HepG2 (cell line): ENCODE measurements at regions not wholly inside any gene's neighbourhood (a gene's known extent, or its start where the extent isn't known, plus 50 kb on each side); places are given as distances from the start of the nearest gene placed in this dataset.

Experiments used
- ATAC-seq: fragments of 200-7000 bp; cut with Tn5 transposase; 3 replicates; pipeline ENCODE4 v1.9.1; 2020; ENCODE audit warnings: mild to moderate bottlenecking, moderate library complexity
- BruUV-seq: library from RNA; stranded (reverse); fragments of 400-500 nt; replicated peaks from 2 replicates; lab custom pipeline; 2021; lab: Mats Ljungman, UMichigan
- CTCF ChIA-PET: fragments of 300-600 bp; formaldehyde crosslinking; extraction: SDS; loops from one replicate; lab custom pipeline; 2021; ENCODE audit warnings: low total read pairs, inconsistent platforms, low intra/inter-chr PET ratio; lab: Yijun Ruan, JAX
- POLR2A ChIA-PET: fragments of 350-600 bp; sonication (Branson Sonifier 250); formaldehyde crosslinking; loops from one replicate; lab custom pipeline; 2020; ENCODE audit warnings: antibody characterized with exemption, inconsistent platforms; lab: Yijun Ruan, JAX
- DNase-seq: peaks from one replicate; pipeline ENCODE4 v3.0.0-alpha.2; 2015; ENCODE audit warnings: low spot score
- FAIRE-seq: peaks from 3 replicates; lab custom pipeline; 2011; peaks lifted over from hg19 to GRCh38; lab: Jason Lieb, UNC
- H2AFZ ChIP-seq: one replicate; pipeline ENCODE4 v1.6.1; 2011; ENCODE audit warnings: low read length, inconsistent platforms
- H3K27ac ChIP-seq: fragments of 300-600 bp; 3 replicates; pipeline ENCODE4 v1.8.0; 2011; ENCODE audit warnings: mixed run types, mild to moderate bottlenecking, mixed read lengths, low read length, inconsistent platforms; ENCODE audit not compliant: insufficient read depth; ENCODE audit errors: extremely low read length
- H3K27me3 ChIP-seq, 2 experiments: fragments of 200-600 bp in 1 of 2; 2 replicates in 1 of 2; 3 replicates in 1 of 2; pipeline versions ENCODE4 v1.6.0 to v1.8.0; 2011; ENCODE audit warnings: low read length in 2 of 2, mild to moderate bottlenecking in 2 of 2, moderate library complexity in 2 of 2, inconsistent platforms in 1 of 2; ENCODE audit not compliant: insufficient read depth in 2 of 2, control insufficient read depth in 1 of 2
- H3K36me3 ChIP-seq, 2 experiments: fragments of 200-600 bp in 1 of 2; replicated peaks in 1 of 2; 2 replicates in 1 of 2; 3 replicates in 1 of 2; pipeline versions ENCODE4 v1.5.1 to v1.8.0; 2011; ENCODE audit warnings: low read length in 2 of 2, inconsistent platforms in 1 of 2; ENCODE audit not compliant: insufficient read depth in 2 of 2, control insufficient read depth in 1 of 2
- H3K4me1 ChIP-seq: 2 replicates; pipeline ENCODE4 v1.5.1; 2012; ENCODE audit warnings: low read length, inconsistent platforms; ENCODE audit not compliant: insufficient read depth
- H3K4me2 ChIP-seq: 2 replicates; pipeline ENCODE4 v1.6.0; 2011; ENCODE audit warnings: low read depth, low read length, inconsistent platforms
- H3K4me3 ChIP-seq, 3 experiments: fragments of 200-600 bp in 1 of 3; sonication (generic), shearing (Covaris generic) in 1 of 3; replicated peaks in 1 of 3; 2 replicates each; pipeline ENCODE4 v1.5.1; 2011 to 2016; ENCODE audit warnings: low read length in 3 of 3, inconsistent platforms in 2 of 3, low read depth in 2 of 3, mild to moderate bottlenecking in 2 of 3, control low read depth in 1 of 3, mixed read lengths in 1 of 3; ENCODE audit not compliant: insufficient read depth in 1 of 3
- H3K79me2 ChIP-seq: one replicate; pipeline ENCODE4 v1.6.1; 2011; ENCODE audit warnings: low read length, inconsistent platforms; ENCODE audit not compliant: insufficient read depth
- H3K9ac ChIP-seq: 2 replicates; pipeline ENCODE4 v1.6.0; 2011; ENCODE audit warnings: mild to moderate bottlenecking, low read depth, low read length, inconsistent platforms; ENCODE audit not compliant: insufficient read depth
- H3K9me3 ChIP-seq: 2 replicates; pipeline ENCODE4 v1.5.1; 2012; ENCODE audit warnings: mild to moderate bottlenecking, low read length
- H4K20me1 ChIP-seq: 2 replicates; pipeline ENCODE4 v1.6.0; 2011; ENCODE audit warnings: inconsistent platforms, mild to moderate bottlenecking, low read length, moderate library complexity; ENCODE audit not compliant: insufficient read depth
- EP300 ChIP-seq, 3 experiments: sonication (generic) in 1 of 3; formaldehyde crosslinking in 1 of 3; IDR thresholded peaks; 2 replicates each; pipeline versions ENCODE4 v1.5.1 to v1.6.1; 2011 to 2020; ENCODE audit warnings: low read depth in 2 of 3, low read length in 2 of 3, borderline replicate concordance in 1 of 3, improper control_type of control experiment in 1 of 3, mild to moderate bottlenecking in 1 of 3, missing genetic modification reagents in 1 of 3, moderate library complexity in 1 of 3
- JDP2 ChIP-seq: sonication (generic); formaldehyde crosslinking; IDR thresholded peaks from 2 replicates; pipeline ENCODE4 v1.8.1; 2022; ENCODE audit warnings: missing genetic modification reagents, borderline replicate concordance
- KMT2A ChIP-seq: sonication (generic); formaldehyde crosslinking; IDR thresholded peaks from 2 replicates; pipeline ENCODE4 v1.4.0; 2020; ENCODE audit warnings: missing genetic modification reagents
- KMT2B ChIP-seq: IDR thresholded peaks from 2 replicates; pipeline ENCODE4 v1.6.1; 2016; ENCODE audit warnings: missing genetic modification reagents, missing compliant biosample characterization
- PHB2 ChIP-seq: fragments of 450-650 bp; IDR thresholded peaks from 2 replicates; pipeline ENCODE4 v1.6.1; 2018; ENCODE audit not compliant: partially characterized antibody
- SP140L ChIP-seq: sonication (generic); formaldehyde crosslinking; IDR thresholded peaks from 2 replicates; pipeline ENCODE4 v1.4.0; 2020; ENCODE audit warnings: missing genetic modification reagents, borderline replicate concordance
- U2AF2 ChIP-seq: fragments of 200-400 bp; formaldehyde crosslinking; IDR thresholded peaks from 2 replicates; pipeline ENCODE4 v1.6.1; 2017; ENCODE audit warnings: low read depth, mild to moderate bottlenecking, low read length
- ZNF30 ChIP-seq: sonication (generic); formaldehyde crosslinking; IDR thresholded peaks from 2 replicates; pipeline ENCODE4 v1.5.0; 2020; ENCODE audit warnings: mild to moderate bottlenecking, missing genetic modification reagents
- ZNF562 ChIP-seq: sonication (generic); formaldehyde crosslinking; IDR thresholded peaks from 2 replicates; pipeline ENCODE4 v1.8.0; 2022; ENCODE audit warnings: missing genetic modification reagents, borderline replicate concordance
- ZNF605 ChIP-seq: sonication (generic); formaldehyde crosslinking; IDR thresholded peaks from 2 replicates; pipeline ENCODE4 v1.8.0; 2022; ENCODE audit warnings: mild to moderate bottlenecking, missing genetic modification reagents
- ZNF619 ChIP-seq: sonication (generic); formaldehyde crosslinking; IDR thresholded peaks from 2 replicates; pipeline ENCODE4 v1.4.0; 2020; ENCODE audit warnings: mild to moderate bottlenecking, missing genetic modification reagents
- WGBS: methylation state at CpG from one replicate; pipeline ENCODE4 v1.1.6; 2017; ENCODE audit warnings: low lambda C conversion rate; 5-methylcytosine and 5-hydroxymethylcytosine counted together
- in situ Hi-C: cut with HindIII; loops from 2 replicates; pipeline ENCODE4 v1.10.0; 2017; ENCODE audit warnings: low pct_unique_long_range_greater_than_20kb; ENCODE audit not compliant: extremely low pct_ligation_motif_present
- intact Hi-C: fragments of 100-400 bp; cut with micrococcal nuclease; formaldehyde crosslinking; loops from one replicate; pipeline ENCODE4 v1.10.0; 2022; ENCODE audit not compliant: unreplicated experiment
- TF ChIP-seq, protein P1 (sequence below): sonication (generic); formaldehyde crosslinking; IDR thresholded peaks from 2 replicates; pipeline ENCODE4 v1.5.1; 2020; ENCODE audit warnings: missing genetic modification reagents, mild to moderate bottlenecking, borderline replicate concordance
- TF ChIP-seq, protein P2 (sequence below): sonication (generic); formaldehyde crosslinking; IDR thresholded peaks from 2 replicates; pipeline ENCODE4 v1.4.0; 2020; ENCODE audit warnings: missing genetic modification reagents
- TF ChIP-seq, protein P3 (sequence below): sonication (generic); formaldehyde crosslinking; IDR thresholded peaks from 2 replicates; pipeline ENCODE4 v1.4.0; 2020; ENCODE audit warnings: missing genetic modification reagents, low read depth, mild to moderate bottlenecking, borderline replicate concordance
- TF ChIP-seq, protein P4 (sequence below): sonication (generic); formaldehyde crosslinking; IDR thresholded peaks from 2 replicates; pipeline ENCODE4 v1.4.0; 2020; ENCODE audit warnings: mild to moderate bottlenecking, missing genetic modification reagents

DNA sequence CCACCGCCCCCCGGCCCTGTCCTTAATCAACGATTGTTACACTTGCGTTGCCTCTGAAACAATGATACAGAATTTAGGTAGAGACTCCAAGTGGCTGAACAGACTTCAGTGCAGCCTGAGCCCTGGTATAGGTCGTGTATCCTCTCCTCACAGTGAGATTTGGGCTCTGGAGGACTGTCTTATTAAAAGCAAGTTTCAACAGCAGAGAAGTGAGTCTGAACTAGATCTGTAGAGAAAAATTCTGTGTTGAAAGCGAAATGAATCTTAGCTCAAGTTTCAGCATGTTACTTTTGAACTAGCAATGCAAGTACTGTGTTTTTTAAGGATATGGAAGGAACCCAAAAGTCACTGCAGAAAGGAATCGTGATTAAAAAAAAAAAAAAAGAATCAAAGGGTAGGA is 103.1 kb downstream of the HOXA1 start (continued):
- TF ChIP-seq, protein P1, sequence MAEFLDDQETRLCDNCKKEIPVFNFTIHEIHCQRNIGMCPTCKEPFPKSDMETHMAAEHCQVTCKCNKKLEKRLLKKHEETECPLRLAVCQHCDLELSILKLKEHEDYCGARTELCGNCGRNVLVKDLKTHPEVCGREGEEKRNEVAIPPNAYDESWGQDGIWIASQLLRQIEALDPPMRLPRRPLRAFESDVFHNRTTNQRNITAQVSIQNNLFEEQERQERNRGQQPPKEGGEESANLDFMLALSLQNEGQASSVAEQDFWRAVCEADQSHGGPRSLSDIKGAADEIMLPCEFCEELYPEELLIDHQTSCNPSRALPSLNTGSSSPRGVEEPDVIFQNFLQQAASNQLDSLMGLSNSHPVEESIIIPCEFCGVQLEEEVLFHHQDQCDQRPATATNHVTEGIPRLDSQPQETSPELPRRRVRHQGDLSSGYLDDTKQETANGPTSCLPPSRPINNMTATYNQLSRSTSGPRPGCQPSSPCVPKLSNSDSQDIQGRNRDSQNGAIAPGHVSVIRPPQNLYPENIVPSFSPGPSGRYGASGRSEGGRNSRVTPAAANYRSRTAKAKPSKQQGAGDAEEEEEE (CRISPR knock-in tag), result no peak
- no peak for TF ChIP-seq ZNF30 (CRISPR knock-in tag)
- TF ChIP-seq, protein P2, sequence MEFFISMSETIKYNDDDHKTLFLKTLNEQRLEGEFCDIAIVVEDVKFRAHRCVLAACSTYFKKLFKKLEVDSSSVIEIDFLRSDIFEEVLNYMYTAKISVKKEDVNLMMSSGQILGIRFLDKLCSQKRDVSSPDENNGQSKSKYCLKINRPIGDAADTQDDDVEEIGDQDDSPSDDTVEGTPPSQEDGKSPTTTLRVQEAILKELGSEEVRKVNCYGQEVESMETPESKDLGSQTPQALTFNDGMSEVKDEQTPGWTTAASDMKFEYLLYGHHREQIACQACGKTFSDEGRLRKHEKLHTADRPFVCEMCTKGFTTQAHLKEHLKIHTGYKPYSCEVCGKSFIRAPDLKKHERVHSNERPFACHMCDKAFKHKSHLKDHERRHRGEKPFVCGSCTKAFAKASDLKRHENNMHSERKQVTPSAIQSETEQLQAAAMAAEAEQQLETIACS (CRISPR knock-in tag), result no peak
- TF ChIP-seq KMT2A, result no peak

DNA sequence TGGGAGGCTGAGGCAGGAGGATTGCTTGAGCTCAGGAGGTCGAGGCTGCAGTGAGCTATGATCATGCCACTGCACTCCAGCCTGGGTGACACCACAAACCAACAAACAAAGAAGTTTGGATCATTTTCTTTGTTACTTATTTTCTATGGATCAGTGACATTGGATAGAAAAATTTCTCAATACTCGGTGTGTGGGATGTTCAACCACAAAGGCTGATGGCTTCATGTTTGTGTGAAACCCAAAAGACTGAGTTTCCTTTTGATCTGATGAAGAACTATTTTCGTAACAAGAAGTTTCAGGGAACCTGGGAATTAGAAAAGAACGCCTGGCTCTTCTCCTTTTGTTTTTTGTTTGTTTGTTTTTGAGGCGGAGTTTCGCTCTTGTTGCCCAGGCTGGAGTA is 104.0 kb downstream of the HOXA1 start:
- ChIA-PET CTCF (no interaction called here), POLR2A (no interaction called here)
- no peak overlapping the region for H3K9ac ChIP-seq
- no peak for ATAC-seq
- H3K4me1 ChIP-seq, result peaks cover 8% of the 10 kb centered on the region
- 47% methylated on average over 6 of the region's 6 CpGs for WGBS
- no peak overlapping the region for H3K4me2 ChIP-seq
- intact Hi-C loops (no loop called here), in situ Hi-C loops (no loop called here)
- H2AFZ ChIP-seq, result no peak overlapping the region
- H3K36me3 ChIP-seq, result no peaks in the 10 kb centered on the region
- no peak overlapping the region for H3K27ac ChIP-seq
- no TSS peak for BruUV-seq
- H3K27me3 ChIP-seq, result no peaks in the 10 kb centered on the region; a peak in 1 of 5 replicates
- no peak for FAIRE-seq
- no peaks in the 10 kb centered on the region for H3K9me3 ChIP-seq
- DNase-seq, result no peak
- H3K4me3 ChIP-seq, result no peak overlapping the region
- H3K79me2 ChIP-seq, result no peaks in the 10 kb centered on the region
- no peaks in the 10 kb centered on the region for H4K20me1 ChIP-seq
- TF ChIP-seq EP300 (IDR thresholded peaks at IDR 0.05; ENCODE audit: low read depth in 2 of 2, low read length in 2 of 2) (no peak), EP300 (CRISPR knock-in tag; IDR thresholded peaks at IDR 0.05; ENCODE audit: borderline replicate concordance) (no peak), U2AF2 (no peak), SP140L (CRISPR knock-in tag) (no peak), ZNF619 (CRISPR knock-in tag) (no peak), ZNF562 (CRISPR knock-in tag) (no peak), JDP2 (CRISPR knock-in tag) (no peak), ZNF605 (CRISPR knock-in tag) (no peak), KMT2B (CRISPR knock-in tag) (no peak), PHB2 (no peak)
- TF ChIP-seq, protein P3, sequence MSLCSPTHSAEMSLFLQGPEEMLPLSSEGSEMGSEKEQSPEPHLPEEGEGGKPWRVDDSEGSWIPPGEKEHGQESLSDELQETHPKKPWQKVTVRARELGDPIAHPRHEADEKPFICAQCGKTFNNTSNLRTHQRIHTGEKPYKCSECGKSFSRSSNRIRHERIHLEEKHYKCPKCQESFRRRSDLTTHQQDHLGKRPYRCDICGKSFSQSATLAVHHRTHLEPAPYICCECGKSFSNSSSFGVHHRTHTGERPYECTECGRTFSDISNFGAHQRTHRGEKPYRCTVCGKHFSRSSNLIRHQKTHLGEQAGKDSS (CRISPR knock-in tag), result no peak
- TF ChIP-seq, protein P4, sequence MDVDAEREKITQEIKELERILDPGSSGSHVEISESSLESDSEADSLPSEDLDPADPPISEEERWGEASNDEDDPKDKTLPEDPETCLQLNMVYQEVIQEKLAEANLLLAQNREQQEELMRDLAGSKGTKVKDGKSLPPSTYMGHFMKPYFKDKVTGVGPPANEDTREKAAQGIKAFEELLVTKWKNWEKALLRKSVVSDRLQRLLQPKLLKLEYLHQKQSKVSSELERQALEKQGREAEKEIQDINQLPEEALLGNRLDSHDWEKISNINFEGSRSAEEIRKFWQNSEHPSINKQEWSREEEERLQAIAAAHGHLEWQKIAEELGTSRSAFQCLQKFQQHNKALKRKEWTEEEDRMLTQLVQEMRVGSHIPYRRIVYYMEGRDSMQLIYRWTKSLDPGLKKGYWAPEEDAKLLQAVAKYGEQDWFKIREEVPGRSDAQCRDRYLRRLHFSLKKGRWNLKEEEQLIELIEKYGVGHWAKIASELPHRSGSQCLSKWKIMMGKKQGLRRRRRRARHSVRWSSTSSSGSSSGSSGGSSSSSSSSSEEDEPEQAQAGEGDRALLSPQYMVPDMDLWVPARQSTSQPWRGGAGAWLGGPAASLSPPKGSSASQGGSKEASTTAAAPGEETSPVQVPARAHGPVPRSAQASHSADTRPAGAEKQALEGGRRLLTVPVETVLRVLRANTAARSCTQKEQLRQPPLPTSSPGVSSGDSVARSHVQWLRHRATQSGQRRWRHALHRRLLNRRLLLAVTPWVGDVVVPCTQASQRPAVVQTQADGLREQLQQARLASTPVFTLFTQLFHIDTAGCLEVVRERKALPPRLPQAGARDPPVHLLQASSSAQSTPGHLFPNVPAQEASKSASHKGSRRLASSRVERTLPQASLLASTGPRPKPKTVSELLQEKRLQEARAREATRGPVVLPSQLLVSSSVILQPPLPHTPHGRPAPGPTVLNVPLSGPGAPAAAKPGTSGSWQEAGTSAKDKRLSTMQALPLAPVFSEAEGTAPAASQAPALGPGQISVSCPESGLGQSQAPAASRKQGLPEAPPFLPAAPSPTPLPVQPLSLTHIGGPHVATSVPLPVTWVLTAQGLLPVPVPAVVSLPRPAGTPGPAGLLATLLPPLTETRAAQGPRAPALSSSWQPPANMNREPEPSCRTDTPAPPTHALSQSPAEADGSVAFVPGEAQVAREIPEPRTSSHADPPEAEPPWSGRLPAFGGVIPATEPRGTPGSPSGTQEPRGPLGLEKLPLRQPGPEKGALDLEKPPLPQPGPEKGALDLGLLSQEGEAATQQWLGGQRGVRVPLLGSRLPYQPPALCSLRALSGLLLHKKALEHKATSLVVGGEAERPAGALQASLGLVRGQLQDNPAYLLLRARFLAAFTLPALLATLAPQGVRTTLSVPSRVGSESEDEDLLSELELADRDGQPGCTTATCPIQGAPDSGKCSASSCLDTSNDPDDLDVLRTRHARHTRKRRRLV (CRISPR knock-in tag), result no peak
